GDM1 (cell line): ENCODE measurements at regions not wholly inside any gene's neighbourhood (a gene's known extent, or its start where the extent isn't known, plus 50 kb on each side); places are given as distances from the start of the nearest gene placed in this dataset.

ENCODE experiments used
- DNase-seq: peaks from one replicate; lab custom pipeline; 2025; lab: John Stamatoyannopoulos, UW

GRCh38 chr6:170483413-170483812 lies 69.7 kb downstream of the PSMB1 start:
- no peak for DNase-seq

DNA sequence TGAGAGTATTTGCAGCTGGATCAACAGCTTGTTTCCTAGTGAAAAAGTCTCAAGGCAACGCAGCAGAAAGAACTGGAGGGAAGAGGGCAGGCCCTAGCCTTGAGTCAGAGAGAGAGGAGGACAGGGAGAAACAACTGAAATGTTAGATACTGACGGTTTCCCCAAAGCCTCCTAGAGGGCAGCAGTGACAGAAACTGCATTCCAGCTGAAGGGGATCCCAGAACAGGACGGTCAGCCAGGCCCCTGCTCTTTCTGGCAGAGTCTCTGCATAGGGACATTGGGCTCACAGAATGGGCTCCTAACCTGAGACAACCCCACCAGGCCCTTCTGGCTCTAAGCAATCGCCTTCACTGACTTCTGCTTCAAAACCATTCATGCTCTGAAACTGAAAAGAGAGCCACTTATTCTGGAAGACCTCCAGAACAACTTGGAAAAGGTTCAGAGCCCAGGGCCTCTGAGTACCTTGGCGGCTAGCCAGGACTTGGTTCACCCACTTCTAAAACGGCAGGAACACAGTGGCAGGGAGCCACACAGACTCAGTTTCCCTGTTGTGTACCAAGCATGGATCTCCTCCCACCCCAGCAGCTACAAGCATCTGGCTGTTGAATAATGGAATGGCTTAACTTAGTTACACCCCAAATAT lies 72.9 kb downstream of the PSMB1 start:
- no peak for DNase-seq

DNA sequence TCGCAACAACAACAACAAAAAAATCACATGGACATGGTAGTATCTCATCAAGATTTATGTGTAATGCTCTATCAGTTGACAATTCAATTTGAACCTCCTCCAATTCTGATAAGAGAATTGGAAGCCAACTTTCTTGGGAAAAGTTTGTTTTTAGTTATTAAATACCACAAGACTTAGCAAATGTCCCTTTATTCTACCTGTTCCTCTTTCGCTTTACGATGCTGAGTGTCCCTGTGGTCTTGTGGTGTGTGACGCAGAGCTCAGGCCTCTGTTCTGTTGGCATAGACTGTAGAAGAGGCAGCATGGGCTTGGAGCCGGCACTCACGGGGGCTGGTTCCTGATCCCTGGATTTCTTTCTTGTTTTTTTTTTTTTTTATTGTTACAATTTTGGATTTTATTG lies 76.7 kb downstream of the PSMB1 start:
- peak; percentile 6 for DNase-seq

- DNase-seq: no peak
Measured at GRCh38 chr6:170475118-170475517, 78.0 kb downstream of the PSMB1 start.

DNA sequence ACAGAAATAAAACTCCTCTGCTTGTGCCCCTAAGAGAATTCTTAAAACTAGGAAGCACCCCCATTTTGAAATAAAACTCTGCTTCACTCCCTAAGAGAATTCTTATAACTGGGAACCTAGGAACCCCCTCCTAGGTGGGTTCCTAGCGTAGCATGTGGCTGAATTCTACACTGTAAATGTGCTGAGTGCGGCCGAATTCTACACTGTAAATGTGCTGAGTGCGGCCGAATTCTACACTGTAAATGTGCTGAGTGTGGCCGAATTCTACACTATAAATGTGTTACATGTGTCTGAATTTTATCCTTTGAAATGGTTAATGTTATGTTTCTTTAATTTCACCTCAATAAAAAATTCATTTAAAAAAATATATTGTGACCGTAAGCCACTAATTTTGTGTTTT lies 79.3 kb downstream of the PSMB1 start:
- DNase-seq: no peak

DNA sequence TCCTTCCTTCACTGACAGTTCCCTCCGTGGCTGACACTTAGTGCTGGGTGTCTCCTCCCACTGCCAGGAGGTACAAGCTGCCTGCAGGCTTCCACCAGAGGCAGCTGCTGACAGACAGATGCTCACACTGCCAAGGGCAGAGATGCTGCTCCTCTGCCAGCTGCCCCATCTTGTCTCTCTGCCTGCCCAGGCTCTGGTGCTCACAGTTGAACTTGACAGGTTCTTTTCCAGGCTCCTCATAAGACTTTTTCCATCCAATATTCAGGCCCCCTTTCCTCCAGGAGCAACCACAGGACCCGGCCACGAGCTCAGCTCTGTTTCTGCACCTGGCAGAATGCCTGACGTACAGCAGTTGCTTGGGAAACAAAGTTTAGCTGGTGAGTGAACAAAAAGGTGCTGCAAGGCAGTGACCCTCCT lies 79.8 kb downstream of the PSMB1 start:
- DNase-seq: no peak

DNA sequence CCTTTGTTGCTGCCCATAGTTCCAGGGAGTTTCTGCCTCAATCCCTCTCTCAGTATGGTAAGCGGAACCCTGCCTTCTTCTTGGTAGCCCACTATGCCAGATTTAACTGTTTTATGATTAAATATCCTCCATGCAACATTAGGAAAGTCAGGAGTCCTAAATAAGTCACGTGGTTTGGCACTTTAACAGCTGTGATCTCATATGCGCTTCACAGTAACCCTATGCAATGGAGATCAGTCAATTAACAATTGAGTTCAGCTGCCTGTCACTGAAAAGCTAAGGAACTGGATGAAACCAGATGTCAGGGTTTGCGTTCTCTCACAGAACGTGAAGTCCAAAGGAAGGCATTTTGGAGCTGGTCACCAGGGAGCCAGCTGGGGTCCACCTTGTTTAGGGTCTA lies 81.6 kb downstream of the PSMB1 start:
- no peak for DNase-seq

DNA sequence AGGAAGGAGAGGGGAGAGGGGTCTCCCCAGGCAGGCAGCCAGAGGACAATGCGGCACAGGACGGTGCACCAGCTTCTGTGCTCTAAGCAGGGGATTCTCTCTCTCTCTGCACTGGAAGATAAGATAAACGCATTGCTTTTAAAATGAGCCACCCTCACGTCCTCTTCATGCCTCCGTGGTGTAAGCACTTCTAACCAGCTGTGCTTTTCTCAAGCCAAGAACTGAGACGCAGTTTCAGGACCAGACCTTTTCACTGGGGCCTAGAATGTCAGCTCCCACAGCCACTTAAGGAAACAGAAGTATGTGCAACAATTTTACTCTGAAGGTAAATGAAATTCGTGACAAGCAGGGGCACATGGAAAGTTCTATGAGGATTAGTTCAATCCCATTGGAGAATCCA lies 82.4 kb downstream of the PSMB1 start:
- DNase-seq: no peak

GRCh38 chr6:170464524-170464979 lies 88.6 kb downstream of the PSMB1 start:
- no peak for DNase-seq

DNA sequence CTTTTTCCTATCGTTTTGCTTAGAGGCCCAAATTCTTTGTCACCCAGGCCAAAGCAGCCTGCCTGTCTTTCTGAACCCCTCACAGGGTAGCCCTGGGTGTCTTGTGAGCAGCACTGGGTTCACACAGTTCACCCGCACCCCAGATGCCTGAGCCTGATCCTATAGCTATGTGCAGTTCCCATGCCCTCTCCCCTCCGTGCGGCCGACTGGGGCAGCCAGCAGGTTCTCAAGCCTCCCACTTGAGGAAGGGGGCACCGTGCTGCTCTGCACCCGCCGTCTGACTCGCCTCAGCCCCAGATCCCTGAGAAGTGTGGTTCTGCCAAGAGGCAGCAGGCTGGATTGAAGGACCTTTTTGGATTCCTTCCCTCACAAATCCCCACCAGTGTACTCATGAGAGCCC lies 89.0 kb downstream of the PSMB1 start:
- no peak for DNase-seq

DNA sequence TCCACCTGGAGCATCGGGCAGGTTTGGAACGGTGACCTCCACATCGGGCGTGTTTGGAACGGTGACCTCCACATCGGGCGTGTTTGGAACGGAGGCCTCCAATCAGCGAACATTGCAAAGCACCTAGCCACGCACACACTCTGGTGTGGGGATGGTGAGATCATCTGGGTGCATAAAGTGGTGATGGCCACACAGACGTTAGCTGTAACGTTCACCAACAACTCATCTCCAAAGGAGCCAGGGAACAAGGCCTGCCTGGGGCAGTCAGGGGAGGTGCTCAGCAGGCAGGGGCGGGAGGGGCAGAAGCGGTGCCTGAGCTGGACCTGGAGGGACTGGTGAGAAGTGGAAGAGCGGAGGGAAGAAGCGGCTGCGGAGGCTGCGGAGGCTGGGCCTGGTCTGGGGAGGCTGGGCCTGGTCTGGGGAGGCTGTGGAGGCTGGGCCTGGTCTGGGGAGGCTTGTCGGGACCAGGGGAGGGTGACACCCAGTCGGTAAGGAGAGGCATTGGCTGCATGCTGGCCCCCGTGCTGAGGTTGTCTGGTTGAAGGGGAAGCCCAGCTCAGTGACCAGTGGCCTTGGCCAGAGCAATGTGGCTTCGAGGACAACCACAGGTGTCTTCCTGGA lies 89.9 kb downstream of the PSMB1 start:
- DNase-seq: no peak

DNA sequence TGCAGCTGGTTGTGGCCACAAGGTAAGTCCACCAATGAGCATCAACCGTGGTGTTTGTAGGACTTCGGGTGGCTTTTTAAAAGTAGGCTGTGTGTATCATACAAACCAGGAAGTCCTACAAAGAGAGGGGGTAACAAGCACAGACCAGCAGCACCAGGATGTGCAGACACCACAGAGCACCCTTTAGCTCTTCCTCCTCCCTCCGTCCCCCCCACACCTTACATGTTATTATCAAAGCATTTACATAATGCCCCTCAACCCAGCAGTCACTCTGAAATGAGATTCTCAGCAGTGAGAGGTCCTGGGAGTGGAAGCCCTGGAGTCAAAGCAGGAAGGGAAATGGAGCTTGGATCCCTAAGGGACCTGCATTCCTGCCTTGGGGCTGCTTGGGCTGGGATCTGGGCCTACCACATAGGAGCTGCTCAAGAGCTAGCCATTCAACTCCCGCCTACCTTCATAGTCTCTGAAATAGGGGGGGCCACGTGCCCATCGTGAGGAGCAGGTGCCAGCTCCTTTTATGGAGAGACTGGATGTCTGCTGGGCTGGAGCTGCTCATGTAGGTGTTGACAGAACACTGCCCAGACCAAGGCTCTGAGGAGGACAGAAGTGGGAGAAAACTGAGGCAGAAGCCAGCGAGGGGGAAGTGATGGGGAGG lies 90.6 kb downstream of the PSMB1 start:
- no peak for DNase-seq

DNA sequence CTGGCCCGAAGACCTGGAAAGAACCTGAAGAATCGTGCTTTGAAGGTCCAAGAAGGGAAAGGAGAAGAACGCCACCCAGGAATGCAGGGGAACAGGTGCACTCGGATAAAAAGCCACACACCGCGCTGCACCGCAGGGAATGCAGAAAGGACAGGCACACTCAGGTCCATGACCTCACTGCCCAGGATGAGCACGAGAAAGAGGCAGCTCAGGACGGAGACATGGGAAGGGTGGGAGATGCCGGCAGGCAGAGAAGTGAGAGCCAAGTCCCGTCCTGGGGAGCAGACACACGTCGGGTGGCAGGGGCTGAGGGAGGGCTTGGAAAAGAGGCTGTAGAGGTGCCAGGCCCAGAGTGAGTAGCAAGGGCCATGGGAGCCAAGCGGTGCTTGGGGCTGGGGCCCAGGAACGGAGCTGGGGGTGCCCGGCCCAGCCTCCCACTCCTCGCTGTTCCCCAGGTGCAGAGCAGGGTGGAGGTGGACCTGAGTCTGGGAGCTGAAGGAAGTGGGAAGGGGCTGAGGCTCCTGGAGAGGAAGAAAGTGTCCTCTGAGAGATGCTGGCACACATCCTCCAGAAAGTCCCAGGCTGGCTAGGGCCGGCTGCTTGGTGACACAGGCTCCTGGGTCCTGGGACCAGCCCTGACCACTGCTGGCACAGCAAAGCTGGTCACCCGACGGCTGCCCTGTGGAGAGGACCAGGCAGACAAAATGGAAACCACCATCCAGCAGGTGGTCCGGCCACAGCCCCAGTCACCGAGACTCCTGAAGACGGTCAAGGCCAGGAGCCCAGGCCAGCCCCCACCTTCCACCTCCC lies 91.3 kb downstream of the PSMB1 start:
- DNase-seq: no peak

DNA sequence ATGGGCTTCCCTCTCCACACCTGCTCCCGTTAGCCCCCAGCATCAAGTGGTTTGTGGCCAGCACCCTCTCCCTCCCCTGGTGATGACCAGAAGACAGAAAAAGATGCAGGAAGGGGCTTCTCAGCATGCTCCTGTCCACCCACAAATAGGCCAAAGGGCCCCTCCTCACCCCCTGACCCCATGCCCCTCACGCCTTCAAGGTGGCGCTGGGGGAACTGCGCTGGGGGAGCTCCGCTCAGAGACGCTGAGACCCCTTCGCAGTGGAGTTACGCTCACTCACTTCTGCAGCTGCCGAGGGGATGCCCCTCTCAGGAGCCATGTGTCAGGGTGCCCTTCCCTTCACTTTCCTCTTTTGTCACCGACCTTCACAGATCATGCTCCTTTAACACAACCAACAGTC lies 92.0 kb downstream of the PSMB1 start:
- DNase-seq: no peak

- DNase-seq: no peak
Measured at GRCh38 chr6:170460641-170461040, 92.5 kb downstream of the PSMB1 start.

GRCh38 chr6:170459451-170459850 lies 93.7 kb downstream of the PSMB1 start:
- peak; percentile 35 for DNase-seq

GRCh38 chr6:170456886-170457698 lies 96.0 kb downstream of the PSMB1 start:
- no peak for DNase-seq
